T-cell (primary cell): ENCODE measurements at regions not wholly inside any gene's neighbourhood (a gene's known extent, or its start where the extent isn't known, plus 50 kb on each side); places are given as distances from the start of the nearest gene placed in this dataset.
"Not testable (repeated sequence)": the region's sequence is repeated elsewhere in the genome, so short reads cannot be mapped to it uniquely, and the experiment has no call there.

ENCODE experiments used
- ATAC-seq, 4 experiments: fragments of 200-7000 bp in 3 of 4; fragments of 150-1000 bp in 1 of 4; cut with Tn5 transposase; replicated peaks in 1 of 4; 1 replicate in 3 of 4; 2 replicates in 1 of 4; pipeline ENCODE4 v1.10.0; 2021; ENCODE audit warnings: moderate library complexity in 3 of 4, mild to moderate bottlenecking in 2 of 4, moderate number of reproducible peaks in 1 of 4
- CTCF ChIA-PET, 2 donors: fragments of 300-600 bp; sonication (Branson Sonifier 250); formaldehyde crosslinking; loops; one replicate each; lab custom pipeline; 2022; ENCODE audit warnings: antibody characterized with exemption in 2 of 2; lab: Charles Lee
- POLR2A ChIA-PET, 2 donors: fragments of 300-600 bp; sonication (Branson Sonifier 250); formaldehyde crosslinking; loops; one replicate each; lab custom pipeline; 2022; ENCODE audit warnings: antibody characterized with exemption in 2 of 2; lab: Charles Lee
- DNase-seq, 35 experiments: peaks; one replicate each; pipeline versions ENCODE4 v3.0.0 to v3.0.0-alpha.2; 2013 to 2023
- H3K27ac ChIP-seq: one replicate; pipeline ENCODE4 v1.5.1; 2013; ENCODE audit warnings: low read length
- H3K27me3 ChIP-seq, 2 experiments: replicated peaks in 1 of 2; 1 replicate in 1 of 2; 2 replicates in 1 of 2; pipeline versions ENCODE4 v1.6.1 to v1.7.0; 2013; ENCODE audit warnings: low read length in 1 of 2, mixed read lengths in 1 of 2; ENCODE audit not compliant: control insufficient read depth in 2 of 2, insufficient read depth in 2 of 2; ENCODE audit errors: extremely low read depth in 1 of 2
- H3K36me3 ChIP-seq, 2 donors: 1 replicate in 1 of 2; 2 replicates in 1 of 2; pipeline versions ENCODE4 v1.6.1 to v1.7.0; 2013; ENCODE audit warnings: low read length in 1 of 2; ENCODE audit not compliant: control insufficient read depth in 2 of 2, insufficient read depth in 1 of 2; ENCODE audit errors: extremely low read depth in 1 of 2
- H3K4me1 ChIP-seq, 2 experiments: 1 replicate in 1 of 2; 2 replicates in 1 of 2; pipeline versions ENCODE4 v1.6.1 to v1.7.0; 2013; ENCODE audit warnings: low read length in 2 of 2, mixed read lengths in 1 of 2; ENCODE audit not compliant: insufficient read depth in 2 of 2, control insufficient read depth in 1 of 2; ENCODE audit errors: extremely low read depth in 1 of 2
- H3K4me3 ChIP-seq, 2 donors: 1 replicate in 1 of 2; 2 replicates in 1 of 2; pipeline versions ENCODE4 v1.5.1 to v1.7.0; 2013; ENCODE audit warnings: mild to moderate bottlenecking in 2 of 2, low read length in 1 of 2, moderate library complexity in 1 of 2; ENCODE audit not compliant: control insufficient read depth in 1 of 2; ENCODE audit errors: extremely low read depth in 1 of 2
- H3K9me3 ChIP-seq: 2 replicates; pipeline ENCODE4 v1.7.0; 2013
- H3K27ac Mint-ChIP-seq, 2 donors: one replicate each; pipeline ENCODE4 v1.8.0; 2020 to 2021; ENCODE audit warnings: mild to moderate bottlenecking in 2 of 2, mixed read lengths in 2 of 2
- H3K27me3 Mint-ChIP-seq, 2 donors: one replicate each; pipeline ENCODE4 v1.8.0; 2021 to 2022; ENCODE audit warnings: mixed read lengths in 2 of 2
- H3K36me3 Mint-ChIP-seq: one replicate; pipeline ENCODE4 v1.8.0; 2021; ENCODE audit warnings: mixed read lengths
- H3K4me1 Mint-ChIP-seq, 3 donors: one replicate each; pipeline ENCODE4 v1.8.0; 2020 to 2022; ENCODE audit warnings: mixed read lengths in 3 of 3, mild to moderate bottlenecking in 1 of 3
- H3K4me3 Mint-ChIP-seq, 3 donors: one replicate each; pipeline ENCODE4 v1.8.0; 2020 to 2022; ENCODE audit warnings: mild to moderate bottlenecking in 3 of 3, mixed read lengths in 3 of 3, moderate library complexity in 3 of 3
- H3K9me3 Mint-ChIP-seq, 3 donors: one replicate each; pipeline ENCODE4 v1.8.0; 2020 to 2022; ENCODE audit warnings: mixed read lengths in 3 of 3
- WGBS: methylation state at CpG from one replicate; pipeline ENCODE4 v1.1.5; 2013; ENCODE audit warnings: missing lambda C conversion rate; ENCODE audit not compliant: insufficient coverage; 5-methylcytosine and 5-hydroxymethylcytosine counted together

DNA sequence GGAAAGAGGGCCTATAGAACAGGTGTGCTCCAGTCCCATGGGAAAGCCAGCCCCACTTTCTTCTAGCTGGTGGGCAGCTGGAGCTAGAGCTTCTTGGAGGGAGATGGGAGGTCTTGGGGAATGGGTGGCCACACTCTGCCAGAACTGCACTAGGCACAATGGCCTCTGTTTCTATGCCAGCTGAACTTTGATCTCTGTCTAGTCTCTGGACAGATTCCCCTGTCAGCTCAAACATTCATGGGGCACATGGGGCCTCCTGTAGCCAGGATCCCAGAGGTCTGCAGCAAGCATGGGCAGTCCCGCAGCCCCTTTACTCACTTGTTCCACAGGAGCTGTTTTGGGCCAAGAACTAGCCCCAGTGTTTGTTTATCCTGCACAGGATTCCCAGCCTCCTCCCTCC, 591.3 kb upstream of the HS3ST5 start:
- 69% methylated on average over 1 of the region's 1 CpG for WGBS
- CTCF ChIA-PET = no interaction called here
- H3K4me3 Mint-ChIP-seq = no peak overlapping the region

DNA sequence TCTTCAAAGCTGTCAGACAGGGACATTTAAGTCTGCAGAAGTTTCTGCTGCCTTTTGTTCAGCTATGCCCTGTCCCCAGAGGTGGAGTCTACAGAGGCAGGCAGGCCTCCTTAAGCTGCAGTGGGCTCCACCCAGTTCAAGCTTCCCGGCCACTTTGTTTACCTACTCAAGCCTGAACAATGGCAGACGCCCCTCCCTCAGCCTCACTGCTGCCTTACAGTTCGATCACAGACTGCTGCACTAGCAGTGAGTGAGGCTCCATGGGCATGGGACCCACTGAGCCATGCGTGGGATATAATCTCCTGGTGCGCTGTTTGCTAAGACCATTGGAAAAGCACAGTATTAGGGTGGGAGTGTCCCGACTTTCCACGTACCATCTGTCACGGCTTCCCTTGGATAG, 585.9 kb upstream of the HS3ST5 start:
- H3K27ac ChIP-seq, H3K36me3 ChIP-seq, H3K36me3 Mint-ChIP-seq, H3K9me3 ChIP-seq, POLR2A ChIA-PET, DNase-seq, H3K4me1 ChIP-seq, H3K4me3 ChIP-seq, H3K27me3 Mint-ChIP-seq, H3K27me3 ChIP-seq, H3K27ac Mint-ChIP-seq, ATAC-seq, CTCF ChIA-PET, H3K4me1 Mint-ChIP-seq, H3K4me3 Mint-ChIP-seq: not testable (repeated sequence)
- WGBS = 67% methylated on average over 4 of the region's 8 CpGs
- peaks cover 14 to 41% (median 19%) of the 10 kb centered on the region in 3 donors for H3K9me3 Mint-ChIP-seq

More for the DNA sequence above, 591.3 kb upstream of the HS3ST5 start:
- H3K27ac ChIP-seq = no peak overlapping the region
- Mint-ChIP-seq H3K4me1 (no peaks in the 10 kb centered on the region), H3K36me3 (no peaks in the 10 kb centered on the region), H3K27ac (no peak overlapping the region), H3K9me3 (peaks cover 8 to 38% (median 10%) of the 10 kb centered on the region in 3 donors), H3K27me3 (no peaks in the 10 kb centered on the region)
- ATAC-seq (no peak), DNase-seq (no peak)
- no peaks in the 10 kb centered on the region for H3K9me3 ChIP-seq
- H3K27me3 ChIP-seq = no peaks in the 10 kb centered on the region
- H3K4me3 ChIP-seq = no peak overlapping the region
- POLR2A ChIA-PET = no interaction called here
- H3K4me1 ChIP-seq = no peaks in the 10 kb centered on the region
- H3K36me3 ChIP-seq = no peaks in the 10 kb centered on the region

DNA sequence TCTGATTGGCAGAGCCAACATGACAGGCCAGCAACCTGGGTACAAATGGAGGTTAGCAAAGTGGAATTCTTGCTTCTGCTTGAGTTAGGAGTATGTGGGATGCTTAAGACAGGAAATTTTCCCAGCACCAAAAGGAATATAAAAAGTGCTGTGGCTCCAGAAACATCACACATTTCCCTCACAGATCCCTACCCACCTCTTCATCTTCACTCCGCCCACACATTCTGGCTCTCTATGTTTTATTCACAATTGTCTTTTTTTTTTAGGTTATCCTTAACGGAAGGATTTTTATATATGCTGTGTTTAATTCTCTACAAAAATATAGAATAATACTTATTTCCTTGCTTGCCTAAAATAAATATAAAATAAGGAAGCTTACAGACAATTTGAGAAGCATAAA, 563.3 kb upstream of the HS3ST5 start:
- Histone ChIP-seq H3K27ac (no peak overlapping the region), H3K4me1 (no peaks in the 10 kb centered on the region), H3K27me3 (no peaks in the 10 kb centered on the region), H3K9me3 (no peaks in the 10 kb centered on the region), H3K36me3 (no peaks in the 10 kb centered on the region), H3K4me3 (no peak overlapping the region)
- ATAC-seq (no peak), DNase-seq (no peak)
- H3K4me1 Mint-ChIP-seq = no peaks in the 10 kb centered on the region
- POLR2A ChIA-PET = interaction anchor here in 1 of 2 donors (0.7 kb wide), 1 partner anchor 22 kb away, joined by 3 read pairs; no protein-coding TSS in a partner anchor
- H3K27me3 Mint-ChIP-seq = no peaks in the 10 kb centered on the region
- no CpG with 5 or more reads among the region's 2 CpGs for WGBS
- H3K4me3 Mint-ChIP-seq = no peak overlapping the region
- no peaks in the 10 kb centered on the region for H3K36me3 Mint-ChIP-seq
- CTCF ChIA-PET = no interaction called here
- peaks cover 3 to 12% (median 12%) of the 10 kb centered on the region in 3 donors for H3K9me3 Mint-ChIP-seq
- H3K27ac Mint-ChIP-seq = no peak overlapping the region

DNA sequence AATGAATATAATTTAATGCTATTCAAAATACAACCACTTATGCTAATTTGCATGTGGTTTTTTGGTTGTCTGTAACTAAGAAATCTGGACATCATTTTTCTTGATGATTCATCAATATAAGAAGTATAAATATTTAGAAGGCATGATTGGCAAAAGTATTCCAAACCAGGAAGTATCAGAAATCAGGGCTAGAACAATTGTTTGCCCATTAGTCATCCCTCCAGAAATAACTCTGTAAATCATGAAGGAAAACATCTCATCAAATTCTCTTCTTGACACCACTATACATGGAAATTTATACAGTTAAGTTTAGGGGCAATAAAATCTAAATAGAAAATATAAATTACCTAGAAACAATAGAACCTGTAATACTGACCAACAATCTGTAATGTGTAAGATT, 554.7 kb upstream of the HS3ST5 start:
- no peaks in the 10 kb centered on the region for H3K4me1 ChIP-seq
- ATAC-seq (no peak), DNase-seq (no peak)
- peaks cover 6 to 18% (median 17%) of the 10 kb centered on the region in 3 donors for H3K9me3 Mint-ChIP-seq
- CTCF ChIA-PET = no interaction called here
- H3K9me3 ChIP-seq = no peaks in the 10 kb centered on the region
- no peaks in the 10 kb centered on the region for H3K27me3 Mint-ChIP-seq
- H3K4me3 ChIP-seq = no peak overlapping the region
- no peaks in the 10 kb centered on the region for H3K4me1 Mint-ChIP-seq
- no peaks in the 10 kb centered on the region for H3K27me3 ChIP-seq
- H3K36me3 ChIP-seq = no peaks in the 10 kb centered on the region
- H3K27ac Mint-ChIP-seq = no peak overlapping the region
- no peaks in the 10 kb centered on the region for H3K36me3 Mint-ChIP-seq
- POLR2A ChIA-PET = no interaction called here
- no peak overlapping the region for H3K4me3 Mint-ChIP-seq
- no peak overlapping the region for H3K27ac ChIP-seq

DNA sequence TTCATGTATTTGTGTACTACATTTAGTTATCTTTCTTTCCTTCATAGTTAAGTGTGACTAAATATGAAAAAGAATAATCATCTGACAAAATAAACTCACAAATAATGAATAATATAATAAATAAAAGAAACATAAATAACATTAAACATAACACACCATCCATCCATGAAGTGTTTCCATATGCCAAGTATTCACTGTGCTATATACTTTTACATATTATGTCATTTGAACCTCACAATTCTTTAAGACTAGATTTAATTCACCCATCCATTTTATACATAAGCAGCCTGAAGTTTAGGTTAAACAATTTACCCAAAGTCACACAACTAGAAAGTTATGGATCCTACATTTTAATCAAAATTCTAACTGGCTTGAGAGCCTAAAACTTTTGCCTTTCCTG, 549.4 kb upstream of the HS3ST5 start:
- Histone ChIP-seq H3K9me3 (no peaks in the 10 kb centered on the region), H3K36me3 (no peaks in the 10 kb centered on the region), H3K27ac (no peak overlapping the region), H3K4me3 (no peak overlapping the region), H3K27me3 (no peaks in the 10 kb centered on the region), H3K4me1 (no peaks in the 10 kb centered on the region)
- H3K27ac Mint-ChIP-seq = no peak overlapping the region
- ATAC-seq = no peak
- no peak for DNase-seq
- POLR2A ChIA-PET = no interaction called here
- H3K4me3 Mint-ChIP-seq = no peak overlapping the region
- peaks cover 0 to 11% (median 8%) of the 10 kb centered on the region in 3 donors for H3K9me3 Mint-ChIP-seq
- no peaks in the 10 kb centered on the region for H3K4me1 Mint-ChIP-seq
- CTCF ChIA-PET = no interaction called here
- H3K27me3 Mint-ChIP-seq = no peaks in the 10 kb centered on the region
- H3K36me3 Mint-ChIP-seq = no peaks in the 10 kb centered on the region

DNA sequence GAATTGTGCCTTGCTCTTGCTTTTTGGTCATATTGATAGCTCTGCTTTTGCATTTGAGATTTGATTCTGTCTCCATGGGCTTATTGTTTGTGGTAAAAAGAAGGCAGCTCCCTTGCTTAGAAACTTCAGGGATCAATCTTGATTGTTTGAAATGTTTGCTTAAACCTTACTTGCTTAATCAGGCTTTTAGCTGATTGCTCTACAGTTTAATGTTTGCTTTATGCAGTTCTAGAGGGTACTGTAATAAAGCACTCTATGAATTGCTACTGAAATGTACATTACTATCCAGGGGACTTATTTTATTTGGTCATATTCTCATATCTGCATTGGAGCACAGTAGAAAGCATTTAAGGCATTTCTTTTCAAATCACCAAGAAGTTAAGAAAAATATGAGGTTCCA, 545.4 kb upstream of the HS3ST5 start:
- no peaks in the 10 kb centered on the region for H3K27me3 Mint-ChIP-seq
- no peak overlapping the region for H3K4me3 Mint-ChIP-seq
- DNase-seq (no peak), ATAC-seq (no peak)
- Histone ChIP-seq H3K27ac (no peak overlapping the region), H3K4me1 (no peaks in the 10 kb centered on the region), H3K36me3 (no peaks in the 10 kb centered on the region), H3K27me3 (no peaks in the 10 kb centered on the region), H3K9me3 (no peaks in the 10 kb centered on the region), H3K4me3 (no peak overlapping the region)
- H3K4me1 Mint-ChIP-seq = no peaks in the 10 kb centered on the region
- no peak overlapping the region for H3K27ac Mint-ChIP-seq
- H3K36me3 Mint-ChIP-seq = no peaks in the 10 kb centered on the region
- H3K9me3 Mint-ChIP-seq = peaks cover 0 to 15% (median 8%) of the 10 kb centered on the region in 3 donors
- CTCF ChIA-PET = no interaction called here
- POLR2A ChIA-PET = no interaction called here

GRCh38 chr6:114886670-114887436, 544.0 kb upstream of the HS3ST5 start:
- peaks cover 6 to 16% (median 8%) of the 10 kb centered on the region in 3 donors for H3K9me3 Mint-ChIP-seq
- POLR2A ChIA-PET = no interaction called here

More at GRCh38 chr6:114886670-114887436, 544.0 kb upstream of the HS3ST5 start:
- H3K36me3 Mint-ChIP-seq = no peaks in the 10 kb centered on the region
- Histone ChIP-seq H3K27ac (no peak overlapping the region), H3K27me3 (no peaks in the 10 kb centered on the region), H3K4me1 (no peaks in the 10 kb centered on the region), H3K36me3 (no peaks in the 10 kb centered on the region), H3K9me3 (no peaks in the 10 kb centered on the region), H3K4me3 (no peak overlapping the region)
- no peak overlapping the region for H3K27ac Mint-ChIP-seq
- DNase-seq (no peak), ATAC-seq (no peak)
- H3K27me3 Mint-ChIP-seq = no peaks in the 10 kb centered on the region
- CTCF ChIA-PET = no interaction called here
- no peak overlapping the region for H3K4me3 Mint-ChIP-seq
- no peaks in the 10 kb centered on the region for H3K4me1 Mint-ChIP-seq
